IPS DF 6.9 (cell line): ENCODE measurements at regions not wholly inside any gene's neighbourhood (a gene's known extent, or its start where the extent isn't known, plus 50 kb on each side); places are given as distances from the start of the nearest gene placed in this dataset.

Experiments
- DNase-seq: peaks from one replicate; pipeline ENCODE4 v3.0.0-alpha.2; 2013; ENCODE audit warnings: low read depth, low spot score
- H3K27ac ChIP-seq: one replicate; pipeline ENCODE4 v1.5.1; 2013; ENCODE audit warnings: low read length, control low read depth
- H3K27me3 ChIP-seq: 2 replicates; pipeline ENCODE4 v1.6.1; 2013; ENCODE audit warnings: mild to moderate bottlenecking, low read length; ENCODE audit not compliant: control insufficient read depth, insufficient read depth
- H3K36me3 ChIP-seq: 2 replicates; pipeline ENCODE4 v1.6.1; 2013; ENCODE audit warnings: low read length; ENCODE audit not compliant: control insufficient read depth, insufficient read depth
- H3K4me1 ChIP-seq: 2 replicates; pipeline ENCODE4 v1.6.1; 2013; ENCODE audit warnings: low read length; ENCODE audit not compliant: control insufficient read depth, insufficient read depth
- H3K4me3 ChIP-seq: 2 replicates; pipeline ENCODE4 v1.5.1; 2013; ENCODE audit warnings: mild to moderate bottlenecking, low read length
- H3K9me3 ChIP-seq: 2 replicates; pipeline ENCODE4 v1.6.1; 2013; ENCODE audit warnings: low read length, inconsistent platforms; ENCODE audit not compliant: control insufficient read depth, insufficient read depth
- WGBS: extraction: QIAGEN DNeasy Blood & Tissue Kit; methylation state at CpG from one replicate; pipeline ENCODE4 v1.1.7; 2013; ENCODE audit warnings: mixed read lengths, missing lambda C conversion rate; ENCODE audit not compliant: insufficient read length, insufficient coverage; 5-methylcytosine and 5-hydroxymethylcytosine counted together

DNA sequence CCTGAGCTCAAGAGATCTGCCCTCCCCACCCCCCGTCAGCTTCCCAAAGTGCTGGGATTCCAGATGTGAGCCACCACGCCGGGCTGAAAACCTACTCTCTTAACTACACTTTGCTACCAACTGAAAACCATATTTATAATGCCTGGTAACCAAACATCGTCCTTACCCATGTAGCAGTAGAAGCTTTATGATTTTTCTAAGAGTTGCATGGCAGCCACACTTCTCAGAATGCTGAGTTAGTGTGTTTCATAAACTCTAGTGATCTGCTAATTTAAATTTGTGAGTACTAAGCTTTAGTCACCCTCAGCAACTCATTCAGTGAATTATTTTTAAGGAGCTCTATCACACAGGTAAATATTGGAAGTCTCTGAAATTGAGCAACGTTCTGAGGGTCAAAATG is 478.4 kb downstream of the KDM4C start:
- H3K27me3 ChIP-seq = no peaks in the 10 kb centered on the region
- H3K9me3 ChIP-seq = no peaks in the 10 kb centered on the region
- H3K4me3 ChIP-seq = no peak overlapping the region
- DNase-seq = no peak
- H3K27ac ChIP-seq = no peak overlapping the region
- peaks cover 5% of the 10 kb centered on the region for H3K4me1 ChIP-seq
- no CpG with 5 or more reads among the region's 5 CpGs for WGBS
- H3K36me3 ChIP-seq = no peaks in the 10 kb centered on the region

DNA sequence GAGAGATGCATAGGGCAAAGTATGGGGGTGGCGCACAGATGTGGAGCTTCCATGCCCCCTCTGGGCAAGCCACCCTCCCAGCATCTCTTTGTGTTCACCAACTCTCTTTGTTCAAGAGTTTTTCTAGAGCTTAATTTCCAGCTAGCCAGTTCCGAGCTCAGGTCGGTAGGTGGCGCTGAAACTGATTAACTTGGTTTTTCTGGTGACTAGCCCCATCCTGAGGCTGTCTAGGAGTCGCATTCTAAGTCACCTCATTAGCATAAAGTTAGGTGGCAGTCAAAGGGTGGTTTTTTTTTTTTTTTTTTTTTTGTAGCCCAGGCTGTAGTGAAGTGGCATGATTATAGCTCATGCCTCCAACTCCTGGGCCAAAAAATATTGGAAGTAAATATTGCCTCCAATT is 476.4 kb downstream of the KDM4C start:
- H3K4me3 ChIP-seq = no peak overlapping the region
- DNase-seq = peak; percentile 76
- WGBS = no CpG with 5 or more reads among the region's 5 CpGs
- no peak overlapping the region for H3K27ac ChIP-seq
- H3K36me3 ChIP-seq = no peaks in the 10 kb centered on the region
- no peaks in the 10 kb centered on the region for H3K9me3 ChIP-seq
- H3K27me3 ChIP-seq = no peaks in the 10 kb centered on the region
- peaks cover 5% of the 10 kb centered on the region for H3K4me1 ChIP-seq

DNA sequence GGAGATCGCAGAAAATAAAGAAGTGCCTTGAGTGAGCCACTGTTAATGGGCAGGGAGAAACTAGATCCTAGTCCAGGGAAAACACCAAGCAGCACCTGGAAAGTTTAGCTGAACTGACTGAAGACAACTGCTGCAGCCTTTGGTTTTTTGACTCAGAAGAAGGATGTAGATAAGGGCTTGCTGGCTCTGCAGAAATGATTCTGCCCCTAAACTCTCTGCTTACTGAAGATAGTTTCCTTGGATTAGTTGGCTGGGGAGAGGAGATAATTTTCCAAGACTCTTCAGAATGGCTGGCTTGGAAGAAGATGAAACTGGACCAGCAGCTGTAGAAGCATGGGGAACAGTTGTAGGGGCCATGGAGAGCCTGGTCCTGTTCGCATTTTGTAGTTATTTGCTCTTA is 471.8 kb downstream of the KDM4C start:
- no CpG with 5 or more reads among the region's 2 CpGs for WGBS
- no peak for DNase-seq
- Histone ChIP-seq H3K36me3 (no peaks in the 10 kb centered on the region), H3K9me3 (no peaks in the 10 kb centered on the region), H3K27ac (no peak overlapping the region), H3K4me1 (peaks cover 3% of the 10 kb centered on the region; the same call in 1 of the 2 replicates), H3K4me3 (no peak overlapping the region), H3K27me3 (no peaks in the 10 kb centered on the region)

DNA sequence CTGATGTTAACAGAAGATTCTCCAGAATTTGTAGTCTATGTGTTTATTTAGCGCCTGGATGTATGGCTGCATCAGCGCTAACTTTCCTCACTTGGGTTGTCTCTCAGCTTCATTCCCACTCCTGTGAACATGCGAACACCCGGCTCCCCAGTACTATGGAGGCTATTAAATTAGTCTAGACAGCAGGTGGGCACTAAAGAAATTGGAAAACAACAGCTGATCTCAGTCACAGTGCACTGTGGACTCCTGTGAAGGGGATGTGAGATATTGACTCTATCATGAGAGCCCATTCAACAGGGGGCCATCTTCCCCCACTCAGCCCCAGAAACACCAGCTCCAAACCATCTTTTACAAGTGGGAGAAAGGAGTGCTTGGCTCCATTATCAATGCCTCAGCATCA is 471.0 kb downstream of the KDM4C start:
- DNase-seq = no peak
- Histone ChIP-seq H3K36me3 (no peaks in the 10 kb centered on the region), H3K27me3 (no peaks in the 10 kb centered on the region), H3K27ac (no peak overlapping the region), H3K4me1 (peaks cover 2% of the 10 kb centered on the region), H3K4me3 (no peak overlapping the region), H3K9me3 (no peaks in the 10 kb centered on the region)
- no CpG with 5 or more reads among the region's 4 CpGs for WGBS

- Histone ChIP-seq H3K4me3 (no peak overlapping the region), H3K27ac (no peak overlapping the region), H3K36me3 (no peaks in the 10 kb centered on the region), H3K4me1 (no peaks in the 10 kb centered on the region; the same call in 1 of the 2 replicates), H3K9me3 (no peaks in the 10 kb centered on the region), H3K27me3 (no peaks in the 10 kb centered on the region)
- no peak for DNase-seq
- no CpG with 5 or more reads among the region's 8 CpGs for WGBS
These were observed 470.2 kb downstream of the KDM4C start for GRCh38 chr9:7227951-7228350.

DNA sequence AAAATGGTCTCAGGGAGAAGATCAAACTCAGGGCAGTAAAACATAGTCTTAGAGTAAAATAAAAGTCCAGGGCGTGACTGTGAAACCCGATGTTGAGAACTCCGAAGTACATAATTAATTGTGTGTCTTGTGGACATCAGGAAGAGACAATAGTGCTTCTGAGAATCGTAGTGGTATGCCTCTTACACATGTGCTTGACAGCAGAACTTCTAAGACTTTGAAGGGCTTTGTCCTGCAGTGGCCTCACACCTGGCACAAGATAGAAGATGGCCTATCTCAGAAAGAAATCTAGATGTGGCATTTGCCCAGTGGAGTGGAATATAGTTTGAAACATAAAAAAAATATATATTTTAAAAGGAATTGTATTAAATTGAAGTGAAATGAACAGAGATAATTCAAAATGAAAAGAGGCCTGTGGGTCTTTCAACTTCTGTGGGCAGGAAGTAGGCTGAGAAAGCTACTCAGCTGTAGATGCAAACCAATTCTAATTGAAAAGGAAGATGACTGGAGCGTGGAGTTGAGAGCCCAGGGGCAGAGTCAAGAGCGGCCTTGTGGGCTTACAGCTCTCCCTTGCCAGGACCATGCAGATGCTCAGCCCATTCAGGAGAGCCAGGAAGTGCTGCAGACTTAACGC is 468.4 kb downstream of the KDM4C start:
- Histone ChIP-seq H3K36me3 (no peaks in the 10 kb centered on the region), H3K27me3 (no peaks in the 10 kb centered on the region), H3K4me1 (no peaks in the 10 kb centered on the region; the same call in 1 of the 2 replicates), H3K9me3 (no peaks in the 10 kb centered on the region), H3K4me3 (no peak overlapping the region), H3K27ac (no peak overlapping the region)
- no CpG with 5 or more reads among the region's 7 CpGs for WGBS
- no peak for DNase-seq
